GM19023 (cell line): ENCODE measurements at regions not wholly inside any gene's neighbourhood (a gene's known extent, or its start where the extent isn't known, plus 50 kb on each side); places are given as distances from the start of the nearest gene placed in this dataset.

ENCODE experiments used
- ATAC-seq: cut with Tn5 transposase; IDR thresholded peaks from one replicate; pipeline ENCODE4 v1.9.1; 2021; ENCODE audit warnings: mild to moderate bottlenecking, moderate library complexity; ENCODE audit not compliant: unreplicated experiment

- ATAC-seq: no peak
Measured at GRCh38 chr2:191738003-191738402, 60.1 kb downstream of the NABP1 start.

GRCh38 chr2:191738667-191739066 lies 60.7 kb downstream of the NABP1 start:
- ATAC-seq: no peak

GRCh38 chr2:191739194-191739593 lies 61.3 kb downstream of the NABP1 start:
- ATAC-seq: no peak

GRCh38 chr2:191740016-191740419 lies 62.1 kb downstream of the NABP1 start:
- peak; percentile 95 for ATAC-seq

- ATAC-seq: no peak
Measured at GRCh38 chr2:191740759-191741158, 62.8 kb downstream of the NABP1 start.

- no peak for ATAC-seq
Measured at GRCh38 chr2:191746346-191747169, 68.6 kb downstream of the NABP1 start.

- no peak for ATAC-seq
Measured at GRCh38 chr2:191747170-191747530, 69.2 kb downstream of the NABP1 start.

- peak; percentile 33 for ATAC-seq
Measured at GRCh38 chr2:191748059-191748461, 70.1 kb downstream of the NABP1 start.

- ATAC-seq: peak; percentile 81
Measured at GRCh38 chr2:191748528-191749180, 70.7 kb downstream of the NABP1 start.

- peak; percentile 9 for ATAC-seq
Measured at GRCh38 chr2:191749181-191749540, 71.2 kb downstream of the NABP1 start.

GRCh38 chr2:191754103-191754502 lies 76.2 kb downstream of the NABP1 start:
- no peak for ATAC-seq

GRCh38 chr2:191756761-191757160 lies 78.8 kb downstream of the NABP1 start:
- no peak for ATAC-seq

- no peak for ATAC-seq
Measured at GRCh38 chr2:191757208-191757607, 79.3 kb downstream of the NABP1 start.

- ATAC-seq: peak; percentile 100
Measured at GRCh38 chr2:191758518-191759507, 80.9 kb downstream of the NABP1 start.

GRCh38 chr2:191759680-191760079 lies 81.7 kb downstream of the NABP1 start:
- no peak for ATAC-seq

- ATAC-seq: no peak
Measured at GRCh38 chr2:191760655-191761262, 82.8 kb downstream of the NABP1 start.

GRCh38 chr2:191773136-191773535 lies 73.8 kb downstream of the CAVIN2 start:
- ATAC-seq: no peak

- no peak for ATAC-seq
Measured at GRCh38 chr2:191777351-191777750, 69.5 kb downstream of the CAVIN2 start.

- ATAC-seq: no peak
Measured at GRCh38 chr2:191778041-191778440, 68.8 kb downstream of the CAVIN2 start.

GRCh38 chr2:191782351-191782750 lies 64.5 kb downstream of the CAVIN2 start:
- ATAC-seq: no peak

GRCh38 chr2:191783416-191783815 lies 63.5 kb downstream of the CAVIN2 start:
- peak; percentile 53 for ATAC-seq
